K562 (cell line): ENCODE measurements at regions not wholly inside any gene's neighbourhood (a gene's known extent, or its start where the extent isn't known, plus 50 kb on each side); places are given as distances from the start of the nearest gene placed in this dataset.

ENCODE experiments used
- ATAC-seq: fragments of 200-7000 bp; cut with Tn5 transposase; 3 replicates; pipeline ENCODE4 v1.9.1; 2020; ENCODE audit warnings: moderate library complexity
- BruUV-seq: library from RNA; stranded (reverse); fragments of 400-500 nt; replicated peaks from 2 replicates; lab custom pipeline; 2021; lab: Mats Ljungman, UMichigan
- CTCF ChIA-PET: fragments of 300-600 bp; formaldehyde crosslinking; extraction: SDS; loops from one replicate; lab custom pipeline; 2021; ENCODE audit warnings: low intra/inter-chr PET ratio; lab: Yijun Ruan, JAX
- POLR2A ChIA-PET: fragments of 300-600, 350-650 bp; sonication (Branson Sonifier 250); formaldehyde crosslinking; extraction: SDS; loops from one replicate; lab custom pipeline; 2021; ENCODE audit warnings: antibody characterized with exemption, inconsistent platforms; lab: Yijun Ruan, JAX
- DNase-seq, 4 experiments: peaks; one replicate each; pipeline versions ENCODE4 v3.0.0 to v3.0.0-alpha.2; 2011 to 2018; ENCODE audit warnings: low spot score in 3 of 4, mixed read lengths in 3 of 4; ENCODE audit errors: extremely low read depth in 1 of 4
- FAIRE-seq: peaks from 2 replicates; lab custom pipeline; 2011; peaks lifted over from hg19 to GRCh38; lab: Jason Lieb, UNC
- H2AFZ ChIP-seq: 2 replicates; pipeline ENCODE4 v1.6.0; 2011; ENCODE audit warnings: low read depth, low read length, control low read depth, inconsistent platforms
- H3K27ac ChIP-seq: fragments of 200-600 bp; 3 replicates; pipeline ENCODE4 v1.8.0; 2011; ENCODE audit warnings: low read depth, mild to moderate bottlenecking, control low read depth, inconsistent platforms, low read length, moderate library complexity, mixed read lengths; ENCODE audit errors: extremely low read depth
- H3K27me3 ChIP-seq, 2 experiments: fragments of 300-600 bp in 1 of 2; 2 replicates in 1 of 2; 3 replicates in 1 of 2; pipeline versions ENCODE4 v1.6.0 to v1.8.0; 2011; ENCODE audit warnings: inconsistent platforms in 2 of 2, low read length in 2 of 2, mild to moderate bottlenecking in 1 of 2, mixed read lengths in 1 of 2, moderate library complexity in 1 of 2; ENCODE audit not compliant: control insufficient read depth in 2 of 2, insufficient read depth in 2 of 2
- H3K36me3 ChIP-seq: fragments of 300-600 bp; 3 replicates; pipeline ENCODE4 v1.8.0; 2011; ENCODE audit warnings: mild to moderate bottlenecking, low read length, inconsistent platforms; ENCODE audit not compliant: control insufficient read depth, insufficient read depth
- H3K4me1 ChIP-seq, 2 experiments: fragments of 200-600 bp in 1 of 2; replicated peaks in 1 of 2; 2 replicates in 1 of 2; 3 replicates in 1 of 2; pipeline versions ENCODE4 v1.5.1 to v1.8.0; 2011; ENCODE audit warnings: inconsistent platforms in 2 of 2, low read length in 2 of 2, mild to moderate bottlenecking in 1 of 2, mixed read lengths in 1 of 2, moderate library complexity in 1 of 2; ENCODE audit not compliant: control insufficient read depth in 2 of 2, insufficient read depth in 2 of 2
- H3K4me2 ChIP-seq: 2 replicates; pipeline ENCODE4 v1.6.1; 2011; ENCODE audit warnings: low read length, control low read depth, inconsistent platforms, mixed read lengths; ENCODE audit not compliant: insufficient read depth
- H3K4me3 ChIP-seq: fragments of 200-600 bp; sonication (generic), shearing (Covaris generic); 2 replicates; pipeline ENCODE4 v1.5.1; 2016; ENCODE audit warnings: control low read depth, inconsistent platforms
- H3K79me2 ChIP-seq: fragments of 200-600 bp; 3 replicates; pipeline ENCODE4 v1.8.0; 2011; ENCODE audit warnings: low read length, inconsistent platforms; ENCODE audit not compliant: control insufficient read depth, insufficient read depth
- H3K9ac ChIP-seq, 2 experiments: 2 replicates each; pipeline versions ENCODE4 v1.6.0 to v1.6.1; 2011; ENCODE audit warnings: low read depth in 2 of 2, low read length in 2 of 2, control low read depth in 1 of 2, inconsistent platforms in 1 of 2, mild to moderate bottlenecking in 1 of 2, mixed read lengths in 1 of 2; ENCODE audit not compliant: insufficient read depth in 1 of 2
- H3K9me1 ChIP-seq: one replicate; pipeline ENCODE4 v1.6.0; 2011; ENCODE audit warnings: inconsistent platforms, mild to moderate bottlenecking, low read length, moderate library complexity; ENCODE audit not compliant: control insufficient read depth, insufficient read depth
- H3K9me3 ChIP-seq: replicated peaks from 2 replicates; pipeline ENCODE4 v1.5.1; 2011; ENCODE audit warnings: low read depth, low read length, inconsistent platforms; ENCODE audit not compliant: control insufficient read depth, insufficient read depth
- H4K20me1 ChIP-seq: replicated peaks from 2 replicates; pipeline ENCODE4 v1.6.1; 2011; ENCODE audit warnings: low read length, inconsistent platforms, mixed read lengths; ENCODE audit not compliant: control insufficient read depth, insufficient read depth
- CC2D1A ChIP-seq: fragments of 450-650 bp; IDR thresholded peaks from 2 replicates; pipeline ENCODE4 v1.6.1; 2017; ENCODE audit warnings: mild to moderate bottlenecking
- ETV5 ChIP-seq: sonication (generic); formaldehyde crosslinking; IDR thresholded peaks from 2 replicates; pipeline ENCODE4 v1.4.0; 2020; ENCODE audit warnings: low read depth, mild to moderate bottlenecking, missing genetic modification reagents
- GABPB2 ChIP-seq: fragments of 250-450 bp; sonication (Bioruptor Pico); conservative IDR thresholded peaks from 2 replicates; pipeline ENCODE4 v1.5.1; 2021; ENCODE audit warnings: mild to moderate bottlenecking
- HES1 ChIP-seq: fragments of 450-650 bp; IDR thresholded peaks from 2 replicates; pipeline ENCODE4 v1.6.1; 2016; ENCODE audit warnings: low read depth, mild to moderate bottlenecking, moderate library complexity
- HNRNPUL1 ChIP-seq: fragments of 200-400 bp; formaldehyde crosslinking; IDR thresholded peaks from 2 replicates; pipeline ENCODE4 v1.6.1; 2017; ENCODE audit warnings: low read length
- MCM3 ChIP-seq: fragments of 450-650 bp; IDR thresholded peaks from 2 replicates; pipeline ENCODE4 v1.6.1; 2016
- NCOA6 ChIP-seq: fragments of 450-650 bp; IDR thresholded peaks from 2 replicates; pipeline ENCODE4 v1.6.1; 2017; ENCODE audit warnings: mild to moderate bottlenecking
- NR3C1 ChIP-seq: sonication (generic); formaldehyde crosslinking; IDR thresholded peaks from 2 replicates; pipeline ENCODE4 v1.8.1; 2022; ENCODE audit warnings: missing genetic modification reagents
- PHF20 ChIP-seq: fragments of 450-650 bp; IDR thresholded peaks from 2 replicates; pipeline ENCODE4 v1.6.1; 2018; ENCODE audit not compliant: partially characterized antibody
- SMARCA4 ChIP-seq: fragments of 450-650 bp; IDR thresholded peaks from 2 replicates; pipeline ENCODE4 v1.6.1; 2016
- SMARCB1 ChIP-seq: IDR thresholded peaks from 2 replicates; pipeline ENCODE4 v1.6.1; 2011; ENCODE audit warnings: improper control_type of control experiment, low read depth; ENCODE audit not compliant: insufficient read length
- SOX6 ChIP-seq: fragments of 450-650 bp; IDR thresholded peaks from 2 replicates; pipeline ENCODE4 v1.6.1; 2014; ENCODE audit warnings: mild to moderate bottlenecking
- TCF7L2 ChIP-seq: fragments of 150-350 bp; IDR thresholded peaks from 2 replicates; pipeline ENCODE4 v1.6.1; 2016; ENCODE audit warnings: low read depth, mild to moderate bottlenecking, low read length, moderate library complexity
- WHSC1 ChIP-seq: IDR thresholded peaks from one replicate; pipeline ENCODE4 v1.6.1; 2012; ENCODE audit warnings: low read length, control low read depth, inconsistent platforms
- ZBED1 ChIP-seq: IDR thresholded peaks from 2 replicates; pipeline ENCODE4 v1.6.1; 2014
- ZEB2 ChIP-seq: fragments of 450-650 bp; IDR thresholded peaks from 2 replicates; pipeline ENCODE4 v1.6.1; 2016
- ZSCAN29 ChIP-seq: fragments of 450-650 bp; IDR thresholded peaks from 2 replicates; pipeline ENCODE4 v1.6.1; 2017
- WGBS: fragments of 100-300 bp; shearing (Covaris generic); methylation state at CpG from one replicate; pipeline ENCODE4 v1.1.6; 2016; ENCODE audit warnings: low coverage, mixed read lengths; ENCODE audit not compliant: insufficient coverage; ENCODE audit errors: missing lambda C conversion rate; 5-methylcytosine and 5-hydroxymethylcytosine counted together
- in situ Hi-C: fragments of 300-500 bp; cut with MboI; formaldehyde crosslinking; loops from 4 replicates; pipeline ENCODE4 v1.15.0; 2018; ENCODE audit warnings: inconsistent platforms, mixed read lengths
- intact Hi-C: fragments of 100-400 bp; cut with micrococcal nuclease; formaldehyde crosslinking; loops from 2 replicates; pipeline ENCODE4 v1.14.2; 2022

DNA sequence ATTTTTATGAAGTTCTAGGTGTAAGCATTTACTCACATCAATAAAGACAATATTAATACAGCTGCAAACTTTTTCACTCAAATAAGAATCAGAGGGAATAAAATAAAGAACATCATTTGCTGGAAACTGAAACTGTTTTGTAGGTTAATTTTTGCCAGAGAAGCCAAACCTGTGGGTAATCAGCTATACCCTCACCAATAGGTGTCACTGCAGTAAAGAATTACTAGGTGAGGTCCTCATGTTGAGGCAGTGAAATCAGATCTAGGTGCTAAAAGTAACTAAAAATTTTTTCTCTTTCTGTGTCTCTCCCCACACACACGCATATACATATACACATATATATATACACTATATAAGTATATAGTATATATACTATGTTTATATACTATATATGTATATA is 1016.3 kb upstream of the SEMA6A start:
- H3K9me3 ChIP-seq = no peaks in the 10 kb centered on the region
- ChIA-PET POLR2A (no interaction called here), CTCF (no interaction called here)
- intact Hi-C loops (no loop called here), in situ Hi-C loops (no loop called here)
- H3K4me3 ChIP-seq = no peak overlapping the region
- no peak overlapping the region for H2AFZ ChIP-seq
- H3K9me1 ChIP-seq = no peaks in the 10 kb centered on the region
- FAIRE-seq (no peak), DNase-seq (no peak), ATAC-seq (no peak)
- H3K4me2 ChIP-seq = no peak overlapping the region
- H3K36me3 ChIP-seq = no peaks in the 10 kb centered on the region
- WGBS = 0% methylated on average over 1 of the region's 1 CpG
- H4K20me1 ChIP-seq = no peaks in the 10 kb centered on the region
- H3K27ac ChIP-seq = no peak overlapping the region
- TF ChIP-seq ZBED1 (no peak), HES1 (no peak), CC2D1A (no peak), ZEB2 (no peak)
- H3K9ac ChIP-seq = no peak overlapping the region
- no peaks in the 10 kb centered on the region for H3K27me3 ChIP-seq
- H3K79me2 ChIP-seq = no peaks in the 10 kb centered on the region
- no TSS peak for BruUV-seq
- H3K4me1 ChIP-seq = no peaks in the 10 kb centered on the region

GRCh38 chr5:117588611-117589010 is 1014.0 kb upstream of the SEMA6A start:
- intact Hi-C loops = no loop called here
- Histone ChIP-seq H3K9ac (no peak overlapping the region), H3K79me2 (no peaks in the 10 kb centered on the region), H4K20me1 (no peaks in the 10 kb centered on the region), H3K9me1 (no peaks in the 10 kb centered on the region), H3K27ac (no peak overlapping the region), H3K9me3 (no peaks in the 10 kb centered on the region), H3K36me3 (no peaks in the 10 kb centered on the region), H3K27me3 (no peaks in the 10 kb centered on the region), H3K4me1 (no peaks in the 10 kb centered on the region), H3K4me3 (no peak overlapping the region), H3K4me2 (no peak overlapping the region), H2AFZ (no peak overlapping the region)
- no TSS peak for BruUV-seq
- POLR2A ChIA-PET = no interaction called here
- ATAC-seq = no peak
- WGBS = 5% methylated on average over 2 of the region's 2 CpGs
- in situ Hi-C loops = no loop called here
- FAIRE-seq = no peak
- CTCF ChIA-PET = no interaction called here
- DNase-seq = no peak
- TF ChIP-seq WHSC1 = no peak
- TF ChIP-seq TCF7L2 = no peak
- TF ChIP-seq HNRNPUL1 = no peak
- TF ChIP-seq SMARCA4 = no peak
- no peak for TF ChIP-seq GABPB2 (CRISPR knock-in tag)
- TF ChIP-seq ETV5 (CRISPR knock-in tag) = no peak
- no peak for TF ChIP-seq MCM3
- no peak for TF ChIP-seq PHF20
- TF ChIP-seq SMARCB1 = no peak
- no peak for TF ChIP-seq NCOA6
- no peak for TF ChIP-seq ZSCAN29
- TF ChIP-seq NR3C1 (CRISPR knock-in tag) = no peak
- no peak for TF ChIP-seq SOX6
